NCI-H128 (cell line): ENCODE measurements at regions not wholly inside any gene's neighbourhood (a gene's known extent, or its start where the extent isn't known, plus 50 kb on each side); places are given as distances from the start of the nearest gene placed in this dataset.

ENCODE experiments used
- DNase-seq: peaks from one replicate; lab custom pipeline; 2025; ENCODE audit not compliant: unreplicated experiment; lab: John Stamatoyannopoulos, UW

DNA sequence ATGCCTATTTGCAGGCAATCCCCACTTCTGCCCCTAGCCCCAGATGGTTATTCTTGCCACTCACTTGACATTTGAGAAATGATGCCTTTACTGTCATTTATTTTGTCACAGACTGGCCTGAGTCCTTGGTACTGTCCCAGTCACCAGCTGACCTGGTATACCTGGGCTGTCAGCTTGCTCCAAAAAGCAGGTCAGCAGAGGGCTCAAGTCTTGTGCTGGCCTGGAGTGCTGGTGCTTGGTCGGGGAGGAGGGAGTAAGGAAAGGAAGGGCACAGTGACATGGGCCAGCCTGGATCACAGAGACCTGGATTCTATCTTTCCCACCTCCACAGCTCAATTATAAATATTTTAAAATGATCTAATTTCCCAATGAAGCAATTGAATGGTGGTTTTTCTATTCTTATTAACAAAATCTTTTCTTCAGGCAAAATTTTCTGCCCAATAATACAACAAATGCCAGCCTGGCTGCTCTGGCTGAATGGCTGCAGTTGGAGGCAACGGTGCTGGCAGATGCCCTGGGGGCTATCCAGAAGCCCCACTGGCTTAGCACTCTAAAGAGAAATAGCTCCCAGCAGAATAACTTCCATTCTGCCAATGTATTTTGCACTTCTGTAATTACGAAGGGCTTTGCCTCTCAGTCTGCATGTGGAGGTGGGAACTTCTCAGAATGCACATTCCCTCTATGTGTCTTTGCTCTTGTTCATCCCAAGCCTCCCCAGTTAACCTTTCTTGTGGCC is 160.6 kb downstream of the GADD45G start:
- DNase-seq, result no peak

DNA sequence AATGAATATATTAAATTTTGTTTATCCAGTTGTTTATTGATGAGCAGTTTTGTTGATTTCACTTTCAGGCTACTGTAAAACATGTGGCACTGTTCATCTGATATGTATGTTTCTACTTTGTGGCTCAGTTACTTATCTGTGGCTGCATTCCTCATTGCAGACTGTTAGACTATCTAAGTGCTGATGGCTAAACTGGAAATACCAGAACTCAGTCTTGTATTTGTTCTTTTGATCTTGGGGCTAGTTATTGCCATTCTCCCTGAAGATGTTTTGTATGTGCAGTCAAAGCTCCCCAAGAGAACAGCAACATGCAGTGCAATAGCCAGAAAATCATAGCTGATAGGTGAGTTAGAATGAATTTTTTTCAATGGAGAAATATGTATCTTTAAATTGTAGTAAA is 162.2 kb downstream of the GADD45G start:
- DNase-seq, result no peak

DNA sequence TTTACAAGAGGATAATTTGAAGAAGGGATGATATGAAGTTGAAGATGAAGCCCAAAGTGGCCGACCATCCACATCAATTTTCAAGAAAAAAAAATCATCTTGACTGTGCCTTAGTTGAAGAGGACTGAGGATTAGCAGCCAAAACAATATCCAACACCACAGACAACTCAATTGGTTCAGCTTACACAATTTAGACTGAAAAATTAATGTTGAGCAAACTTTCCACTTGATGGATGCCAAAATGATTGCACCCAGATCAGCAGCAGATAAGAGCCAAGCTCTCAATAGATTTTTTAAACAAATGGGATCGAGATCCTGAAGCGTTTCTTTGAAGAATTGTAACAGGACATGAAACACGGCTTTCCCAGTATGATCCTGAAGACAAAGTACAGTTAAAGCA is 163.2 kb downstream of the GADD45G start:
- no peak for DNase-seq

DNA sequence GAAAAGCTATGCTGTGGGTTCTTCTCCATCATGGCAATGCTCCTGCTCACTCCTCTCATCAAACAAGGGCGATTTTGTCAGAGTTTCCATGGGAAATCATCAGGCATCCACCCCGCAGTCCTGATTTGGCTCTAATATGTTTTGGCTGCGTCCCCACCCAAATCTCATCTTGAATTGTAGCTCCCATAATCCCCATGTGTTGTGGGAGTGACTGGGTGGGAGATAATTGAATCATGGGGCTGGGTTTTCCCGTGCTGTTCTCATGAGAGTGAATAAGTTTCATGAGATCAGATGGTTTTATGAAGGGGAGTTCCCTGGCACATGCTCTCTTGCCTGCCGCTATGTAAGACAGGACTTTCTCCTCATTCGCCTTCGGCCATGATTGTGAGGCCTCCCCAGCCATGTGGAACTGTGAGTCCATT is 163.8 kb downstream of the GADD45G start:
- DNase-seq, result no peak

DNA sequence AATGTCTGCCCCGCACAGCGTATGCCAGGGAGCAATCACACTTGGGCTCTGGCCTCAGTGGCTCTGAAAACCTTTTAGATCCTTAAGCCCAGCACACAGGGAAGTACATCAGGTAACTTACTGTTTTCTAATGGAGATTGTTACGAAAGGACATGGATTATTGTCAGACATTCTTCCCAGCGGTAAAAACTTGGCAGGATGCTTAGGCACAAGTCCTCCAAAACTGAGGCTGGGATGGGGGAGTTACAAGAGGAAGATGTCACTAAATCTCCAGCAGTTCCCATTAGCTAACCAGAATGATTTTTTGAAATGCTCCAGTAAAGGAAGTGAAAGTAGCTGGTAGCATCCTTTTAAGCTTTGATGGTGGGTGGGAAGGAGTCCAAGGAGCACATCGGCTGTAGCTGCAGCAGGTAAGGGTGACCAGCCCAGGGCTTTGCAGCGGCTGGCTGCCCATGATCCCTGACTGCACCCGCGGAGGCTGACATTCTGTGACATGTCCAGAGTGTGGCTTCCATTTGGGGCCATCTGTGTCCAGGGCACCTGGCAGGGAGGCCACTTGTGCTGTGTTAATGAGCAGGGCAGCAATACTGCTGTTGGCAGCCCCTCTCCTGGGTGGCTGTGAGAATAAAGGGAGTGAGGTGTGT is 165.8 kb downstream of the GADD45G start:
- no peak for DNase-seq

DNA sequence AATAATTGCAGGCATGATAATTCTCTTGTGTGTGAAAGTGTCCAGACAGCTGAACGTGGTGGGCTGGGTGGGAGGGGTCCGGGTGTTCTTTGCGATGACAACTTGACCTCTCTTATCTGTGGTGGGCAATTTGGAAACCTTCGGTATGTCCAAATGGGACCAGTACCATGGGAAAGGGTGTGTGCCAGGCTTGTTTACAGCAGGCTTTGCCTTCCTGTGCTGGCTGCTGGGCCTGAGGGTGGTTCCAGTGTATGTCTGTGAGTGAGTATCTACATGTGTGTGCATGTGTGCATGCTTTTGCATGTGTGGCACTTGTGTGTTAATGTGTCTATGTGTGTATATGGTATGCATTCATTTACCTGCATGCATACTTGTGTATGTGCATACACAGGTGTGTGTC is 166.4 kb downstream of the GADD45G start:
- no peak for DNase-seq

DNA sequence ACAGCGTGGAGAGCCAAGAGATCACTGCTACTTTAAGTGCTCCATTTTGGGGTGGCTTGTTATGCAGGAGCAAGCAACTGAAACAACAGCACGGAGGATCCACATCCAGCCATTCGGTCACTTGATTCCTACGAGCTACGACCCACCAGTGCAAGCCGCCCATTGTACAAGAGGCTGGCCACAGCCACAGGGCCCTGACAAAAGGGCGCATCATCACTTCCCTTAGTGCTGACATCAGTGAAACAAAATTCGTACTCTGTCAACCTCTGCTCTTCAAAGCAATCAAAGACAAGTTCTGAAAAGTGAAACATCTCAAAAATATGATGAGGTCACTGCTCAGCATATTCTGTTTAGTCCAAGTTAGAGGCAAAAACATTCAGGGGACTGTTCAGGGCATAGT is 168.4 kb downstream of the GADD45G start:
- DNase-seq, result no peak

DNA sequence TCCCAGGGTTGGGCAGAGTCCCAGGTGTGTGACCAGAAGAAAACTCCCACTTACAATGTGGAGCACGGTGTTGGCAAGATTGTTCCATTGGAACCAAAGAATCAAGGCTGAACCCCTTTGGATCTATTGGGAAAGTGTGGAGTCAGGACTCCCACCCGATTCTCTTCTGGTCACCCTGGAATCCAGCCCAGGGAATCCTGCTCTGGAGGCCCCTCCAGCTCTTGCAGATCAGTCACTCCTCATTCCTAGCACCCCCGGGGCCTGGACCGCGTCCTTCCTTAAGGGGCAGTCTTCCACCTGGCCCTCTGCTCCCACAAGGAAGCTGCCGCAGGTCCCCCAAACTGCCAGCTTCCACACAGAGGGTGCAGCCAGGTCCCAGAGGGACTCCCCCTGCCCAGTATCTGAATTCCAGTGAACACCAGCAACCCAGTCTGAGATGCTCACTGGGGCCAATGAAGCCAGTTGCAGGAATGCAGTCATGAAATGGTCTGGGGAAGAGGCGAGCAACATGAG is 170.1 kb downstream of the GADD45G start:
- no peak for DNase-seq

GRCh38 chr9:89775641-89776040 is 170.8 kb downstream of the GADD45G start:
- no peak for DNase-seq

- DNase-seq, result no peak
Observed at GRCh38 chr9:89776795-89777525, 172.1 kb downstream of the GADD45G start.

GRCh38 chr9:89777544-89777943 is 172.7 kb downstream of the GADD45G start:
- no peak for DNase-seq

DNA sequence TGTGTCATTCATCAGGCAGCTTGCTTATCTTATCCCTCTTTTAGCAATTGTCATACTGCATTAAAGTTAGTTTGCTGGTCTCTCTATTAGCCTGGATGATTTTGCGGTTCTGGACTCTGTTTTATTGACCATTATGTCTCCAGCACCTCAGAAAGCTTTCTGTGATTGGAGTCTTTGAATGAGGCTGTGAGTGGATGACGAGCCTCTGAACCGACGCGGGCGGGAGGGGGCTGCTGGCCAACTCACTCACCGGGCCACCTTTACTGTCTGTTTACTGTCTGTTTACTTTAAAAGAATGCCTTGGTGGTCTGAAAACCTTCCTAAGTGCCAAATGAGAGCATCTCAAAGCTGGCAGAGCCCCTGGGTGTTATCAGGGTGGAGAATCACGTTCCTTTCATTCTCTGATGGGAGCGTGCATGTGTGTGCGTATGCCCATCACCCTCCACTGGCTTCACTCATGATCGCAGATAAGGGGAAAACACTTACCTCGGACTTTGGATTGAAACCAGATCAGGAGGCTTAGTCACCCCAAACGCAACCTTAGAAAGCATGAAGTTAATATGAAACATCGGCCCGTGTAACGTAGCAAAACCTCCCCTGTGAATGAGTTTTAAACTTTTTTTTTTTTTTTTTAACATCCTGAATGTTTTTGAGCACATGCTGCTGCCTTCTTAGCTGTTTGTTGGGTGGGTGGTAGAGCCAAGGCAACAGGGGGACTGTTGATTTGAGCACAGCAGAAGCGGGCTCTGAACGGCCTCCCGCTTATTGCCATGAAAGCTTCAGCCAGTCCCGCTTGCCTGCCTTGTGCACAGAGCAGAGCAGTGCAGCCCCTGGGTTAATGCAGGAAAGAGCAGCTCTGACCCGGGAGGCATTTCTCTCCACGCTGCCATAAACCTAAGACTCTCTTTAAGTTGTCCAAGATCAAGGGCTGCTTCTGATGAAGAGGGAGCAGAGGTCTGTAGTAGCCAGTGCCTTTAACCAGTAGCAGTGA is 173.6 kb downstream of the GADD45G start:
- no peak for DNase-seq

- no peak for DNase-seq
Observed at GRCh38 chr9:89779405-89780203, 174.8 kb downstream of the GADD45G start.

GRCh38 chr9:89780959-89781358 is 176.1 kb downstream of the GADD45G start:
- no peak for DNase-seq

DNA sequence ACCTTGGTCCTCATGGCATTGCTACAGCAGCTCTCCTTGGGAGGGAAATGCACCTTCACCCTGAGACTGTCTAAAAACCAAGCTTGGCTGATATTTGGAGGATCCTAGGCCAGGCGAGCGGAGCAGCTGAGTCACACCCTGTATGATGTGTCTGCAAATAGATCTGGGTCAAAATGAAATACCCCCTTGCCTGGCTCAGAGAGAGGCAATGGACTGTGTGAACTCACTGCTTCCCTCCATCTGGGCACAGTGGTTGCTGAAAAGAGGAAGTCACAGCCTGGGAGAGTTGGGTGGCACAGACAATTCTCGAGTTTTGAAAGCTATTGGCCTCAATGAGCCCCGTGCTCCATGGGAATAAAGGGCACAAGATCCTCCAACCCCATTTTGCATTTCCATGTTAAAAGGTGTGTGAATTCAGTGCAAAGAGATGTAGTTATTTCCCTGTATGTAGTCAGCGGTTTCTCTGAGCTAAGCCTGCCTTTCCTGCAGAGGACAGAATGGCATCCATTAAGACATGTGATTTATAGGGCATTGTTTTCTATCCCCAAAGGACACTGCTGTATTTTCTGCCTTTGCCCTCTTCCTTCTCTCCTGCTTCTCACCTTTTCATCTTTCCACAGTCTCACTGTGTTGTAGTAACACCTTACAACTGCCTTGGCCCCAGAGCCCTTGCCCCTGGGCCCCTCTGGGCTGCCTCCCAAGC is 177.2 kb downstream of the GADD45G start:
- no peak for DNase-seq

- no peak for DNase-seq
Observed at GRCh38 chr9:89786655-89787054, 181.8 kb downstream of the GADD45G start.

DNA sequence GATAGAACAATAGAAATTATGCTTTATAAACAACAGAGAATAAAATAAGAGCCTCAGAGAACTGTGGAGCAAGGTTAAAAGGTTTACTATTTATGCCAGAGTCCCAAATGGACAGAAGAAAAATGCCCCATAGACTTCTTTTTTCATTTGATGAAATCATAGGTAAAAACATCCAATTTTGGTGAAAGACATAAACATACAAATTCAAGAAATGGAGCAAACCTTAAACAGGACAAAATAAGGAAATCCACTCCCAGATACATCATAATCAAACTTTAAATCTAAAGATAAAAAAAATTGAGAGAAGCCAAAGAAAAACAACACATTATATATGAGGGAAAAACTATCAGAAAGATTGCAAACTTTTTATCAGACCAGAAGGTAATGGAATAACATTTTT is 182.8 kb downstream of the GADD45G start:
- no peak for DNase-seq

- DNase-seq, result no peak
Observed at GRCh38 chr9:89788434-89788833, 183.6 kb downstream of the GADD45G start.

- no peak for DNase-seq
Observed at GRCh38 chr9:89789922-89790510, 185.2 kb downstream of the GADD45G start.
